Esophagus (tissue), 2 donors: ENCODE measurements at regions not wholly inside any gene's neighbourhood (a gene's known extent, or its start where the extent isn't known, plus 50 kb on each side); places are given as distances from the start of the nearest gene placed in this dataset.

Experiments used
- H3K27ac ChIP-seq, 2 donors: one replicate each; pipeline ENCODE4 v1.5.1; 2013; ENCODE audit warnings: low read depth in 2 of 2, mild to moderate bottlenecking in 2 of 2, inconsistent platforms in 1 of 2, low read length in 1 of 2, moderate library complexity in 1 of 2
- H3K27me3 ChIP-seq, 2 donors: one replicate each; pipeline ENCODE4 v1.6.1; 2013; ENCODE audit warnings: low read length in 2 of 2, control low read depth in 1 of 2, mild to moderate bottlenecking in 1 of 2; ENCODE audit not compliant: insufficient read depth in 2 of 2, control insufficient read depth in 1 of 2
- H3K36me3 ChIP-seq, 2 donors: one replicate each; pipeline ENCODE4 v1.6.1; 2013; ENCODE audit warnings: low read length in 1 of 2; ENCODE audit not compliant: control insufficient read depth in 2 of 2, insufficient read depth in 2 of 2
- H3K4me1 ChIP-seq, 2 donors: one replicate each; pipeline ENCODE4 v1.6.1; 2013; ENCODE audit warnings: low read length in 1 of 2; ENCODE audit not compliant: control insufficient read depth in 2 of 2, insufficient read depth in 2 of 2
- H3K4me3 ChIP-seq, 2 donors: one replicate each; pipeline ENCODE4 v1.5.1; 2013; ENCODE audit warnings: low read length in 2 of 2, mild to moderate bottlenecking in 2 of 2, low read depth in 1 of 2, moderate library complexity in 1 of 2
- H3K9me3 ChIP-seq, 2 donors: one replicate each; pipeline ENCODE4 v1.6.1; 2013; ENCODE audit warnings: mild to moderate bottlenecking in 2 of 2, low read depth in 1 of 2, low read length in 1 of 2, moderate library complexity in 1 of 2; ENCODE audit not compliant: control insufficient read depth in 2 of 2, insufficient read depth in 1 of 2
- WGBS, 2 donors: extraction: QIAGEN DNeasy Blood & Tissue Kit; methylation state at CpG; one replicate each; pipeline ENCODE4 v1.1.7; 2013; 5-methylcytosine and 5-hydroxymethylcytosine counted together
- donor health status: healthy with polysubstance abuse.
- donor health status: Bipolar disorder and iron deficiency.

GRCh38 chr4:112895811-112896608, 153.4 kb upstream of the ANK2 start:
- Histone ChIP-seq H3K9me3 (no peaks in the 10 kb centered on the region), H3K27ac (no peak overlapping the region), H3K4me1 (no peaks in the 10 kb centered on the region), H3K4me3 (no peak overlapping the region), H3K36me3 (no peaks in the 10 kb centered on the region), H3K27me3 (no peaks in the 10 kb centered on the region)
- WGBS, 2 donors, result 56 to 62% methylated on average over 4 of the region's 4 CpGs

- WGBS, 2 donors, result 66% methylated on average over 9 of the region's 9 CpGs
- Histone ChIP-seq H3K27ac (no peak overlapping the region), H3K27me3 (no peaks in the 10 kb centered on the region), H3K36me3 (no peaks in the 10 kb centered on the region), H3K9me3 (no peaks in the 10 kb centered on the region), H3K4me1 (no peaks in the 10 kb centered on the region), H3K4me3 (no peak overlapping the region)
Measured at GRCh38 chr4:112896609-112897190, 152.8 kb upstream of the ANK2 start.

- WGBS, 2 donors, result 69 to 83% methylated on average over 2 of the region's 2 CpGs
- no peaks in the 10 kb centered on the region for H3K36me3 ChIP-seq
Measured at GRCh38 chr4:112897543-112897942, 151.9 kb upstream of the ANK2 start.

GRCh38 chr4:112898357-112899141, 150.9 kb upstream of the ANK2 start:
- H3K4me3 ChIP-seq, result no peak overlapping the region
- 62 to 64% methylated on average over 4 of the region's 4 CpGs for WGBS, 2 donors
- H3K4me1 ChIP-seq, result no peaks in the 10 kb centered on the region

More at GRCh38 chr4:112897543-112897942, 151.9 kb upstream of the ANK2 start:
- no peaks in the 10 kb centered on the region for H3K4me1 ChIP-seq
- H3K27ac ChIP-seq, result no peak overlapping the region
- no peak overlapping the region for H3K4me3 ChIP-seq
- H3K27me3 ChIP-seq, result no peaks in the 10 kb centered on the region
- H3K9me3 ChIP-seq, result no peaks in the 10 kb centered on the region

GRCh38 chr4:112900416-112900815, 149.0 kb upstream of the ANK2 start:
- Histone ChIP-seq H3K36me3 (no peaks in the 10 kb centered on the region), H3K27ac (no peak overlapping the region), H3K4me1 (no peaks in the 10 kb centered on the region), H3K27me3 (no peaks in the 10 kb centered on the region), H3K9me3 (no peaks in the 10 kb centered on the region), H3K4me3 (no peak overlapping the region)
- WGBS, 2 donors, result 71 to 87% methylated on average over 2 of the region's 2 CpGs

More at GRCh38 chr4:112898357-112899141, 150.9 kb upstream of the ANK2 start:
- no peak overlapping the region for H3K27ac ChIP-seq
- no peaks in the 10 kb centered on the region for H3K9me3 ChIP-seq
- no peaks in the 10 kb centered on the region for H3K27me3 ChIP-seq
- no peaks in the 10 kb centered on the region for H3K36me3 ChIP-seq

- no peak overlapping the region for H3K4me3 ChIP-seq
- no peak overlapping the region for H3K27ac ChIP-seq
- no peaks in the 10 kb centered on the region for H3K9me3 ChIP-seq
- no peaks in the 10 kb centered on the region for H3K36me3 ChIP-seq
- H3K4me1 ChIP-seq, result no peaks in the 10 kb centered on the region
- no peaks in the 10 kb centered on the region for H3K27me3 ChIP-seq
- WGBS, 2 donors, result 96 to 97% methylated on average over 1 of the region's 1 CpG
Measured at GRCh38 chr4:112901962-112902411, 147.5 kb upstream of the ANK2 start.

- Histone ChIP-seq H3K27me3 (no peaks in the 10 kb centered on the region), H3K9me3 (no peaks in the 10 kb centered on the region), H3K27ac (no peak overlapping the region), H3K4me1 (no peaks in the 10 kb centered on the region), H3K36me3 (no peaks in the 10 kb centered on the region), H3K4me3 (no peak overlapping the region)
- WGBS, 2 donors, result 73 to 77% methylated on average over 4 of the region's 4 CpGs
Measured at GRCh38 chr4:112905728-112906127, 143.7 kb upstream of the ANK2 start.

GRCh38 chr4:112908511-112908910, 140.9 kb upstream of the ANK2 start:
- Histone ChIP-seq H3K27ac (no peak overlapping the region), H3K27me3 (no peaks in the 10 kb centered on the region), H3K4me1 (no peaks in the 10 kb centered on the region), H3K9me3 (no peaks in the 10 kb centered on the region), H3K36me3 (no peaks in the 10 kb centered on the region), H3K4me3 (no peak overlapping the region)
- whole genome bisulfite sequencing, 2 donors, result 70 to 88% methylated on average over 1 of the region's 1 CpG

GRCh38 chr4:112910109-112910736, 139.2 kb upstream of the ANK2 start:
- 29 to 30% methylated on average over 7 of the region's 7 CpGs for WGBS, 2 donors
- no peaks in the 10 kb centered on the region for H3K9me3 ChIP-seq
- H3K4me1 ChIP-seq, result no peaks in the 10 kb centered on the region
- H3K36me3 ChIP-seq, result no peaks in the 10 kb centered on the region
- H3K27me3 ChIP-seq, result no peaks in the 10 kb centered on the region
- H3K4me3 ChIP-seq, result no peak overlapping the region
- H3K27ac ChIP-seq, result no peak overlapping the region
